ENCODE measurements at regions not wholly inside any gene's neighbourhood (a gene's known extent, or its start where the extent isn't known, plus 50 kb on each side); places are given as distances from the start of the nearest gene placed in this dataset.

DNA sequence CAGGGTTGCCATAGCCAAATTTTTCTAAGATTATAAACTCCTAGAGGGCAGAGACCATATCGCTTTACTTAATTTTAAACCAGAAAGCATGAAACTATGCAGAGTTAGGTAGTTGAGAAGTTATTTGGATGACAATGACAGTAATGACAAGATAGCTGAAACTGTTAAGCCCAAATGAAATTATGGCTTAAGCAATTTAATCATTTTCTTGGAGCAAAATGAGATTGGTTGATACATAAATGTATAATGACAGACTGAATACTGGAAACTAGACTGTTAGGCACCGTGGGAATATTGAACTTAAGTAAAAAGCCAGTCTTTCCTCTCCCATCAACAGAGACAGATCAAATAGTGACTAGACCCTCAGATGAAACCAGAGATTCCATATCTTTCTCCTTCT is 670.3 kb upstream of the NRSN1 start:
- intact Hi-C loops (cut with micrococcal nuclease), result no loop called here
- TF ChIP-seq CTCF (IDR thresholded peaks at IDR 0.05), result no peak
- Mint-ChIP-seq H3K27ac (no peak overlapping the region), H3K27me3 (no peaks in the 10 kb centered on the region), H3K9me3 (peaks cover 4% of the 10 kb centered on the region), H3K36me3 (ENCODE audit: low read depth) (no peaks in the 10 kb centered on the region), H3K4me1 (no peaks in the 10 kb centered on the region), H3K4me3 (no peak overlapping the region)
- ATAC-seq (ENCODE audit: low read depth) (no peak), DNase-seq (no peak)
- CTCF ChIA-PET, result no interaction called here
- POLR2A ChIA-PET, result no interaction called here

- H3K36me3 Mint-ChIP-seq (ENCODE audit: low read depth), result no peaks in the 10 kb centered on the region
- H3K4me3 Mint-ChIP-seq, result no peak overlapping the region
- H3K9me3 Mint-ChIP-seq, result peaks cover 4% of the 10 kb centered on the region
- H3K27ac Mint-ChIP-seq, result no peak overlapping the region
- no peak for ATAC-seq (ENCODE audit: low read depth)
- DNase-seq, result no peak
- intact Hi-C loops (cut with micrococcal nuclease), result no loop called here
- POLR2A ChIA-PET, result no interaction called here
- CTCF ChIA-PET, result no interaction called here
- no peaks in the 10 kb centered on the region for H3K4me1 Mint-ChIP-seq
- TF ChIP-seq CTCF (IDR thresholded peaks at IDR 0.05), result no peak
- no peaks in the 10 kb centered on the region for H3K27me3 Mint-ChIP-seq
These were observed 669.6 kb upstream of the NRSN1 start for GRCh38 chr6:23456396-23456795.

GRCh38 chr6:23457321-23457720 is 668.7 kb upstream of the NRSN1 start:
- no peaks in the 10 kb centered on the region for H3K27me3 Mint-ChIP-seq
- DNase-seq (no peak), ATAC-seq (ENCODE audit: low read depth) (no peak)
- TF ChIP-seq CTCF (IDR thresholded peaks at IDR 0.05), result no peak
- H3K9me3 Mint-ChIP-seq, result peaks cover 4% of the 10 kb centered on the region
- POLR2A ChIA-PET, result no interaction called here
- no peaks in the 10 kb centered on the region for H3K36me3 Mint-ChIP-seq (ENCODE audit: low read depth)
- CTCF ChIA-PET, result no interaction called here
- no peak overlapping the region for H3K27ac Mint-ChIP-seq
- H3K4me1 Mint-ChIP-seq, result no peaks in the 10 kb centered on the region
- no peak overlapping the region for H3K4me3 Mint-ChIP-seq
- intact Hi-C loops (cut with micrococcal nuclease), result no loop called here

- no peak for DNase-seq
- intact Hi-C loops (cut with micrococcal nuclease), result no loop called here
- ChIA-PET CTCF (no interaction called here), POLR2A (no interaction called here)
- Mint-ChIP-seq H3K4me1 (no peaks in the 10 kb centered on the region), H3K27me3 (no peaks in the 10 kb centered on the region), H3K4me3 (no peak overlapping the region), H3K9me3 (peaks cover 18% of the 10 kb centered on the region), H3K36me3 (ENCODE audit: low read depth) (no peaks in the 10 kb centered on the region), H3K27ac (no peak overlapping the region)
- no peak for ATAC-seq (ENCODE audit: low read depth)
- TF ChIP-seq CTCF (IDR thresholded peaks at IDR 0.05), result no peak
These were observed 660.1 kb upstream of the NRSN1 start for GRCh38 chr6:23465912-23466311.

DNA sequence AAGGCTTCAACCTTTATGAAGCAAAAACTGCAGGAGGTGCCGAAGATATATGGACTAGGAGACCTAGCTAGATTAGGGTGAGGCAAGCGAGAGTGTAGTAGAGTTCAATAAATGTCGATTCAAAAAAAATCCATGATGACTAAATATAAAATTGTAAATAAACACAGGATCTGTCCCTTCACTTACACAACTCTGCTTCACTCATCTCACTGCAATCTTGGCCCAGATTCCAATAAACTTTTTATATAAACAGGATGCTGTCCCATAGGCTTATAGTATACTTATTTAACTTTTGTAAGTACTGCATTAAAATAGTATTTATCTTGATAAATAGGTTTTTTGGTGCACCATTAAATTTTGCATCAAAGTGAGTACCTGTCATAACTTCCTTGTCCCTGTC is 648.4 kb upstream of the NRSN1 start:
- H3K4me3 Mint-ChIP-seq, result no peak overlapping the region
- intact Hi-C loops (cut with micrococcal nuclease), result no loop called here
- no peak for TF ChIP-seq CTCF (IDR thresholded peaks at IDR 0.05)
- ChIA-PET CTCF (no interaction called here), POLR2A (no interaction called here)
- ATAC-seq (ENCODE audit: low read depth), result no peak
- H3K36me3 Mint-ChIP-seq (ENCODE audit: low read depth), result no peaks in the 10 kb centered on the region
- no peak for DNase-seq
- H3K27me3 Mint-ChIP-seq, result no peaks in the 10 kb centered on the region
- no peaks in the 10 kb centered on the region for H3K4me1 Mint-ChIP-seq
- H3K9me3 Mint-ChIP-seq, result peaks cover 19% of the 10 kb centered on the region
- no peak overlapping the region for H3K27ac Mint-ChIP-seq
